Ovary (tissue), 3 donors: ENCODE measurements at regions not wholly inside any gene's neighbourhood (a gene's known extent, or its start where the extent isn't known, plus 50 kb on each side); places are given as distances from the start of the nearest gene placed in this dataset.

Experiments
- CTCF ChIP-seq, 3 donors: fragments of 450-650 bp in 2 of 3; fragments of 200-600 bp in 1 of 3; IDR thresholded peaks; one replicate each; pipeline versions ENCODE4 v1.5.1 to v1.8.0; 2016 to 2022; ENCODE audit warnings: antibody characterized with exemption in 3 of 3, mild to moderate bottlenecking in 1 of 3
- EP300 ChIP-seq: sonication (generic); formaldehyde crosslinking; IDR thresholded peaks from one replicate; pipeline ENCODE4 v1.6.1; 2017; ENCODE audit warnings: antibody characterized with exemption
- POLR2A ChIP-seq: fragments of 450-650 bp; IDR thresholded peaks from one replicate; pipeline ENCODE4 v1.6.1; 2017; ENCODE audit warnings: antibody characterized with exemption, mild to moderate bottlenecking, moderate library complexity
- donor health status: DM: no; HTN: no; CAD: no.

- TF ChIP-seq CTCF (IDR thresholded peaks at IDR 0.05), result peak in 1 of 3 donors; percentile 10
- no peak for TF ChIP-seq POLR2A
- TF ChIP-seq EP300, result no peak
Measured at GRCh38 chr16:73713778-73714495, 582.7 kb upstream of the PSMD7 start.
